Mesothelial cell of epicardium (in vitro differentiated cells): ENCODE measurements at regions not wholly inside any gene's neighbourhood (a gene's known extent, or its start where the extent isn't known, plus 50 kb on each side); places are given as distances from the start of the nearest gene placed in this dataset.

Experiments used
- DNase-seq, 2 experiments: peaks; one replicate each; pipeline ENCODE4 v3.0.0; 2021; ENCODE audit warnings: low spot score in 2 of 2; ENCODE audit not compliant: unreplicated experiment in 2 of 2
- H3K27ac Mint-ChIP-seq: 2 replicates; pipeline ENCODE4 v1.8.0; 2021; ENCODE audit warnings: mixed read lengths
- H3K27me3 Mint-ChIP-seq: 2 replicates; pipeline ENCODE4 v1.8.0; 2021; ENCODE audit warnings: low read depth, mixed read lengths
- H3K36me3 Mint-ChIP-seq: 2 replicates; pipeline ENCODE4 v1.8.0; 2021; ENCODE audit warnings: mixed read lengths
- H3K4me1 Mint-ChIP-seq: 2 replicates; pipeline ENCODE4 v1.8.0; 2021; ENCODE audit warnings: mixed read lengths
- H3K4me3 Mint-ChIP-seq: 2 replicates; pipeline ENCODE4 v1.8.0; 2021; ENCODE audit warnings: mild to moderate bottlenecking, moderate library complexity, mixed read lengths
- H3K9me3 Mint-ChIP-seq: 2 replicates; pipeline ENCODE4 v1.8.0; 2021; ENCODE audit warnings: mixed read lengths
- TF ChIP-seq, protein P1 (sequence below): fragments of 200-600 bp; sonication (generic); IDR thresholded peaks from one replicate; pipeline ENCODE4 v1.5.0; 2021; ENCODE audit warnings: antibody characterized with exemption; ENCODE audit not compliant: unreplicated experiment

DNA sequence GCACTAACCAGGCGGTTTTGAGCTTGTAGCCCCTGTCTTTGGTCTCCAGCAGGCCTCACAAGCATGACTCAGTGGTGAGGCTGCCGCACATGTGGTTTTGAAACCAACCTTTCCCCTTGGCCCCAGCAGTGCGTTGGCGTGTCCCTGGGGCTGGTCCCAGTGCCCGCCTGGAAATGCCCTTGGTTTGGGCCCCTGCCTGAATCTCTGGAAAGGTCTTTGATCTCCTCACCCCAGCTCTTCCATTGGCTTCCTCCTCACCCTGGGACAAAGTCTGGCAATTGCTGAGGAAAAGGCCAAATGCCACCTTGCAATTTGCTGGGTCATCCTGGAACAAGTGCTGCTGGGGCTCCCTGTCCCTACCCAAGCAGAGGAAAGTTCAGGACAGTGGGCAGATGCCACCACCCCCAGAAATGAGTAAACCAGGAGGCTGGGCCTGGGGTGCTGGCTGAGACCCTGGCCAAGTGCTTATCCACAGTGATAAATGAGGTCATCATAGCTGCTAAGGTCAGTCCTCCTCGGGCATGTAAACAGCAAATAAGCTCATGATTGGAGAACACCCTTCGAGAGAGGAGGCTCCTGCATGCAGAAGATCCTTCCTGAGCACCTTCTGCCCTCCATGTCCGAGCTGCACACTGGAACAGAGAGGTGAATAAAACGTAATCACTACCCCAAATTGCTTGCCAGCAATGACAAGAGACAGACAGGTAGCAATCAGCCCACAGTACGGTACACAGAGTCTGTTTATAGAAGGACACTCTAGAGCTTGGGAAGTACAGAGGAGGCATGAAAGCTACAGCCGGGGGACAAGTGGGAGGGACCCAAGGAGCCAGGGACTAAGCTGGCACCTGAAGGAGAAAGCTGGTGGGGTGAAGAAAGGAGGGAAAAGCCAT is 98.9 kb upstream of the CPEB4 start:
- no peak overlapping the region for H3K4me3 Mint-ChIP-seq
- no peaks in the 10 kb centered on the region for H3K36me3 Mint-ChIP-seq
- TF ChIP-seq, protein P1, sequence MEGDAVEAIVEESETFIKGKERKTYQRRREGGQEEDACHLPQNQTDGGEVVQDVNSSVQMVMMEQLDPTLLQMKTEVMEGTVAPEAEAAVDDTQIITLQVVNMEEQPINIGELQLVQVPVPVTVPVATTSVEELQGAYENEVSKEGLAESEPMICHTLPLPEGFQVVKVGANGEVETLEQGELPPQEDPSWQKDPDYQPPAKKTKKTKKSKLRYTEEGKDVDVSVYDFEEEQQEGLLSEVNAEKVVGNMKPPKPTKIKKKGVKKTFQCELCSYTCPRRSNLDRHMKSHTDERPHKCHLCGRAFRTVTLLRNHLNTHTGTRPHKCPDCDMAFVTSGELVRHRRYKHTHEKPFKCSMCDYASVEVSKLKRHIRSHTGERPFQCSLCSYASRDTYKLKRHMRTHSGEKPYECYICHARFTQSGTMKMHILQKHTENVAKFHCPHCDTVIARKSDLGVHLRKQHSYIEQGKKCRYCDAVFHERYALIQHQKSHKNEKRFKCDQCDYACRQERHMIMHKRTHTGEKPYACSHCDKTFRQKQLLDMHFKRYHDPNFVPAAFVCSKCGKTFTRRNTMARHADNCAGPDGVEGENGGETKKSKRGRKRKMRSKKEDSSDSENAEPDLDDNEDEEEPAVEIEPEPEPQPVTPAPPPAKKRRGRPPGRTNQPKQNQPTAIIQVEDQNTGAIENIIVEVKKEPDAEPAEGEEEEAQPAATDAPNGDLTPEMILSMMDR = no peak
- peaks cover 4% of the 10 kb centered on the region for H3K4me1 Mint-ChIP-seq
- no peak overlapping the region for H3K27ac Mint-ChIP-seq
- H3K27me3 Mint-ChIP-seq = no peaks in the 10 kb centered on the region
- no peak for DNase-seq
- no peaks in the 10 kb centered on the region for H3K9me3 Mint-ChIP-seq

DNA sequence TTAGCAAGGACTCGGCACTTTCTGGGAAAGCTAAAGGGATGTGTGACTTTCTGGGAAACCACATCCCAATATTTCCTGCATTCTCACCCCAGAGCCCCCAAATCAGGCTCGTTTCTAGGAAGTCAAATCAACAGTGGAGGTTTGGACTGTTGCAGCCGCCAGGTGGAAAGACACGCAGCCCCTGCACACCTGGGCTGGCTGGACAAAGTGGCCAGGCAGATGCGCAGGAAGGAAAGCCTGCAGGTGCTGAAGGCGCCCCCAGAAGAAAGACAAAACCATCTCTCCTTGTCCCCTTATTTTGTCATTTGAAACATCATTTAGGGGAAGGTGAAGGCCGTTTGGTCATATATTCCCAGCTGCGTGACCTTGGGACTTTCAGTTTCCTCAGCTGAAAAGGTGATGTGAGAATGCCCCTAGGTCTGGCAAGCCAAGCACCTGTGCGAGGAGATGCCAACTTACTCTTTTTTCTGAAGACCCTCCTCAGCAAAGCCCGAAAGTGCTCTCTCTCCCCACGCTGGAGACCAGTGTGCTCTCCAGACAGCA is 97.9 kb upstream of the CPEB4 start:
- Mint-ChIP-seq H3K27me3 (no peaks in the 10 kb centered on the region), H3K4me3 (no peak overlapping the region), H3K4me1 (peaks cover 5% of the 10 kb centered on the region), H3K36me3 (no peaks in the 10 kb centered on the region), H3K27ac (no peak overlapping the region), H3K9me3 (no peaks in the 10 kb centered on the region)
- TF ChIP-seq, protein P1 = no peak
- no peak for DNase-seq

- H3K36me3 Mint-ChIP-seq = no peaks in the 10 kb centered on the region
- H3K9me3 Mint-ChIP-seq = no peaks in the 10 kb centered on the region
- TF ChIP-seq, protein P1 = no peak
- H3K27me3 Mint-ChIP-seq = no peaks in the 10 kb centered on the region
- DNase-seq = no peak
- no peak overlapping the region for H3K4me3 Mint-ChIP-seq
- H3K27ac Mint-ChIP-seq = no peak overlapping the region
- peaks cover 5% of the 10 kb centered on the region for H3K4me1 Mint-ChIP-seq
Measured at GRCh38 chr5:173790836-173791546, 97.2 kb upstream of the CPEB4 start.

- Mint-ChIP-seq H3K4me1 (peaks cover 3% of the 10 kb centered on the region), H3K27me3 (no peaks in the 10 kb centered on the region), H3K9me3 (no peaks in the 10 kb centered on the region), H3K4me3 (no peak overlapping the region), H3K27ac (no peak overlapping the region), H3K36me3 (no peaks in the 10 kb centered on the region)
- TF ChIP-seq, protein P1 = no peak
- no peak for DNase-seq
Measured at GRCh38 chr5:173791878-173792277, 96.3 kb upstream of the CPEB4 start.

DNA sequence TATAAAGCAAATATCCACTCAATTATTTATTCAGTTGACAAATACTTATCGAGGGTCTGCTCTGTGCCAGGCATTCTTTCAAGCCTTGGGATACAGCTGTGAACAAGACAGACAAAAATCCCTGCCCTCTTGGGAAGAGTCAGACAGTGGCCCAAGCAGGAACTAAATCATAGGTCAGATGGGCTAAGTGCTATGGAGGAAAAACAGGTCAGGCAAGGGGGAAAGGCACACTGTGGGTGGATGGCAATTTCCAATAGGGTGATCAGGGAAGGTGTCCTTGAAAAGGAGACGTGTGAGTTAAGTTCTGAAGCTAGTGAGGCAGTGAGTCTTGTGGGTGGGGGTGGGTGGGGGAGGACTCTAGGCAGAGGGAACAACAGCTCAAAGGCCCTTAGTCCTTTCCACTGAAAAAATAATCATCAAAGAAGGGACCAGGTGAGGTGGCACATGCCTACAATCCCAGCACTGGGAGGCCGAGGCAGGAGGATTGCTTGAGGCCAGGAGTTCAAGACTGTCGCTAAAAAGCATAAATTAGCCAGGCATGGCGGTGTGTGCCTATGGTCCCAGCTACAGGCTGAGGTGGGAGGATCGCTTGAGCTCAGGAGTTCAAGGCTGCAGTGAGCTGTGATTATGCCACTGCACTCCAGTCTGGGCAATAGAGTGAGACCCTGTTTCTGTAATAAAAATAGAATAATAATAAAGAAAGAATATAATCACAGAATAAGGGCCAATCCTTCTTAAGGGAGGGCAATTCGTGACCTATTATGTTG is 95.2 kb upstream of the CPEB4 start:
- no peaks in the 10 kb centered on the region for H3K36me3 Mint-ChIP-seq
- no peak overlapping the region for H3K27ac Mint-ChIP-seq
- TF ChIP-seq, protein P1 = no peak

More for the DNA sequence above, 95.2 kb upstream of the CPEB4 start:
- peaks cover 3% of the 10 kb centered on the region for H3K4me1 Mint-ChIP-seq
- no peaks in the 10 kb centered on the region for H3K9me3 Mint-ChIP-seq
- no peaks in the 10 kb centered on the region for H3K27me3 Mint-ChIP-seq
- no peak for DNase-seq
- no peak overlapping the region for H3K4me3 Mint-ChIP-seq
